Amygdala (tissue), 56 donors: ENCODE measurements at regions not wholly inside any gene's neighbourhood (a gene's known extent, or its start where the extent isn't known, plus 50 kb on each side); places are given as distances from the start of the nearest gene placed in this dataset.

Source experiments
- DNase-seq, 56 donors: peaks; one replicate each; lab custom pipeline; 2025; lab: John Stamatoyannopoulos, UW

DNA sequence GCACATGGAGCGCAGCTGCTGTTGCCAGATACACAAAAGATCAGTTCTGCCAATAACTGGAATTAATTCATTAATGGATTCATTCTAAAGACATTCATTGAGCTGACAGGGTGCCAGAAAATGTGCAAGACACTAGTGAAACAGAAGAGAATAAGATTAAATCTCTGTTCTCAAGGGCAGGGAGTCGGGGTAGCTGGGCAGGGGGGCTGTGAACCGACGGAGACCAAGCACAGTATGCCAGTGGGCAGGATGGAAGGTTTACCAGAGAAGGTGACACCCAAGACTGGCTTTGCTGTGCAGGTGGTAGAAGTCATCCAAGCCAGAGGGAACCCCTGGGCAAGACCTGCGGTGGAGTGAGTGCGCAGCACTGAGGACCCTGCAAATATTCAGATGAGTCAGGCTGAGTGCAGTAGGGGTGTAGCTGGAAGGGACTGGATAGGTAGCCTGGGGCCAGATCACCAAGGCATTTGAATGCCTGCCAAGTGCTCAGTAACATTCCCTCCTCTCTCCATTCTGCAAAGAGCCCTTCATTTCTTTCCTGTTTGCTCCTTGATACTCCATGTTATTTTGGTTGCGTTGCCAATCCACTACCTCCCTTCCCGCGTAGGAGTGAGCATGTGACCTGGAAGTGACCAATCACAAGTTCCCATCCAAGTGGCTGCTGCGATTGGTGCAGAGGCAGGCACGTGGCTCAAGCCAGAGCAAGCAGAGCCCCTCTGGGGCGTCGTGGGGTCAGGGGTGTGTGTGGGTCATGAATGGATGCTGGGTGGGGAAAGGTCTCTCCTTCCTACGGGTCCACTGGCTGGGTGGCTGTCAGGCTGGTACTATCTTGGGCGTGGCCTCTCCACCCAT, 413.1 kb downstream of the PTPRU start:
- no peak for DNase-seq

DNA sequence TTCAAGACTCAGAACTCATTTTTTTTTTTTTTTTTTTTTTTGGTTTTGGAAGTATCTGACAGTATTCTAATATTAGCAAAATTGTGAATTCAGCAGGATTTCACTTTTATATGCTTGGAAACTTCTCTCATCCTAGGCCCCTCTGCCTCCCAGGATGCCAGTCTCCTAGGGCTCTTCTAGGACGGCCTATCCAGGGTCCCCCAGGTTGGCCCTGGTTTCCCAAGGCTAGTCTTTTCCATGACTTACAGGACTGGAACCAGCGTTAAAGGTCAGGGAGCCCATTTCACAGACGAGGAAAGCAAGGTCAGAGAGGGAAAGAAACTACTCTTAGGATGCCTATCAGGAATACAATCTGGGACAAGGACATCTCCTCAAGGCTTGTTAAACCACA, 412.5 kb downstream of the PTPRU start:
- DNase-seq = no peak

DNA sequence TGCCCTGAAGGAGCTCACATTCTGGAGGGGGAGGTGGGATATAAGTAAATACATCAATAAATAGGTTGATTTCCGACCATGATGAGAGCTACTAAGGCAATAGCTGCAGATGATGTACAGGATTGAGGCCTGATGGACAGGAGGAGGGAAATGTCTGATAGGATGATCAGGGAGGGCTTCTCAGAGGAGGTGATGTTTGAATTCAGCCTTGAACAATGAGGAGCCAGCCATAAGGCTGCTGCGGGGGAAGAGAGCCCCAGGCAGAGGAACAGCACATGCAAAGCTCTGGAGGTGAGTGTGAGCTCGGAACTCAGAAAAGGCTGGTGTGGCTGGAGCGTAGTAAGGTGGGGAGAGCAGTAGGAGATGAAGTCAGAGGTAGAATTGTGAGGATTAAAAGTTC, 411.7 kb downstream of the PTPRU start:
- no peak for DNase-seq

DNA sequence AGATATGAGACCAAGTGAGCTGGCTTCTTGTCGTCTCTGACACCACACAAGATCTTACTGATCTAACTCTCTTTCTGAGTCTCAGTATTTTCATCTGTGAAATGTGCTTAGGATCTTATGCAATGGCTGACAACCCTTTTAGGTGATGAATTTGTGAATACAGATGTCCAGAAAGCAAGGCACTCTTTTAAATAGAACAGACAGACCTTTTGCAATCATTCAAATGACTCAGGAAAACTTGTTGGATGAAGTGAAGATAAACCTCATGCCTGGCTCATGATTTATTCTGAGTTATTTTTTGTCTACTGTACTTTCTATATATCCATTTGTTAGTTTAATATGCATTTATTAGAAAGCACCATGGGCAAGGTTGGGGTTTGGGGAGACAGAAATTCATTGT, 411.3 kb downstream of the PTPRU start:
- DNase-seq = no peak

DNA sequence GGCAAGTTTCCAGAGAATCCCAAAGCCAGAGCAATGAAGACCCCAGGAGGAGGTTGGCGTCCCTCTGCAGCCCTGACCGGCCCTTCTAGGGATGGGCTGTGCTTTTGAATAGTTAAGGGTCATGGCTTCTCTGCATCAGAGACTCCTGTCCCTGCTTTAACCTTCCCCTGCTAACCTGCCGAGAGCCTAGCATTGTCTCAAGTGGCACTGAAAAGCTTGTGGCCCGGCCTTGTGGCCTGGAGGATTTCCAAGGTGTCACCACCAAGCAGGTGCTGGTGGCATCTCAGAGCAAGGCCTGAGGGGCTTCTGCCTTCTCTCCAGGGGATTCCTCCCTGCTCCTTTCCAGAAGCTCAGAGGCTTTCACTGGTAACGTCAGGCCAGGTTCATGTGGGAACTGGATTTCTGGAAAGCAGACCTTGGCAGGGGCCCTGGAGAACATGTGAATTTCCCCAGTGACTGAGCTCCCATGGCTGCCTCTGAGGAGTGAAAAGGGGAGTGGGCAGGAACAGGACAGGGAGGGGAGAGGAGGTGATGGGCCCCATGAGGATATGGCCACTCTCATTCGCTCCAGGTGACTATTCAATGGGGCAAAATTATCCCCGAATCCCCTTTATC, 409.9 kb downstream of the PTPRU start:
- DNase-seq = no peak

DNA sequence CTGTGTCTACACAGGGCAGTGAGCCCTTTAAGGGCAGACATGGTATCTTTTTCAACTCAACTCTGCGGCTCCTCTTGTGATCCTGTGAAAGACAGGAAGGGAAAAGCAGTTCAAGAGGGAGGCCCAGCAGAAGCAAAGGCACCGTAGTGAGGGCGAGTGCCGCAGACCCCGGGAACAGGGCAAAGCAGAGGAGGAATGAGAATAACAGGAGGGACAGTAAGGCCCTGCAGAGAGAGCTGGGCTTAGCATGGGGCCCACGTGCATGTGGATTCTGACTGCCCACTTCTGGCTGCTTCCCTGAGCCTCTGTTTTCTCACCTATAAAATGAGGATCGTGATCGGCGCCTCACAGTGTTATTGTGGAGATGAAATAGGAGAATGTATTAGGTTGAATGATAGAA, 409.3 kb downstream of the PTPRU start:
- DNase-seq = no peak

DNA sequence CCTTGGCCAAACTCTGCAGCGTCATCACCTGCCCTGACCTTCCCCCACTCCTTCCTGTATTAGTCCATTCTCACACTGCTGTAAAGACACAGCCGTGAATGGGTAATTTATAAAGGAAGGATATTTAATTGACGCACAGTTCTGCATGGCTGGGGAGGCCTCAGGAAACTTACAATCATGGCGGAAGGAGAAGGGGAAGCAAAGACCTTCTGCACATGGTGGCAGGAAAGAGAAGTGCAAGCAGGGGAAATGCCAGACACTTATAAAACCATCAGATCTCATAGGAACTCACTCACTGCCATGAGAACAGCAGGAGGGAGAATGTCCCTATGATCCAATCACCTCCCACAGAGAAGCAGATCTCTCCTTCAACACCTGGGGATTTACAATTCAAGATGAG, 408.5 kb downstream of the PTPRU start:
- no peak for DNase-seq

DNA sequence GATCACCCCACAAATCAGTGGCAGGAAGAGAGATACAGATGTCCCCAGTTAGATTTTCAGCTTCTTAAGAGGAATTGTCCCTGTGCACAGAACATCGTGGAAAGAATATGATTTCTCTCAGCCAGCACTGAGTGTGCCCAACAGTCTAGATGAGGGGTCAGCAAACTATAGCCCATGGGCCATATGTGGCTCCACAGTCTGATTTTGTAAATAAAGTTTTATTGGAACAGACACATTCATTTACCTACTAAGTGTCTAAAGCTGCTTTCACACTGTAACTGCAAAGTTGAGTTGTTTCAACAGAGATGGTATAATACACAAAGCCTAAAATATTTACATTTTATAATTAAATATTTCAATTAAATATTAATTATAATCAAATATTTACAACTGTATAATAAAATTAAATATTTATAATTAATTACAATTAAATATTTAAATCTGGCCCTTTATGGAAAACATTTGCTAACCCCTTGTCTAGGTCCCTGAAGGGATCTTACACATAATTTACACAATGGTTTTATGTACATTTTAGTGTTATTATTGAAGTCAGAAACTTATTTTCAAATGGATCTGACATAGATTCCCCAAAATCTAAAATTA, 407.6 kb downstream of the PTPRU start:
- no peak for DNase-seq

DNA sequence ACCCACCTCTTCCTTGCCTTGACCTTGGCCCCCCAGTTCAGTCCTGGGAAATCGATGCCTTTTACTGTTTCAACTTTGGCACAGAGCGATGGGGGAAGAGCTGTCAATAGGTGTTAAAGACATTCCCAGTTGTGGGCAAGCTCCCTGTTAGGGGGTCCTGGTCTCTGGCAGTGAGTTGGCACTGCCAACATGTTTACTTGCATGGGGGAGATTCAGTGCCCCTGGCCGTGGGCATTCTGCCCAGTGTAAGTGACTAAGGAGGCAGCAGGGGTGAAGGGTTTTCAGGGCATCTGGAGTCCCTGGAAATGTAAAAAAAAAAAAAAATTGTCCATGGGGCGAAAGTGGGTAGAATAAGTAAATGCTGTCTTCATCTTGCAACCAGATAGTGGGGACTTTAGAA, 407.0 kb downstream of the PTPRU start:
- DNase-seq = no peak

DNA sequence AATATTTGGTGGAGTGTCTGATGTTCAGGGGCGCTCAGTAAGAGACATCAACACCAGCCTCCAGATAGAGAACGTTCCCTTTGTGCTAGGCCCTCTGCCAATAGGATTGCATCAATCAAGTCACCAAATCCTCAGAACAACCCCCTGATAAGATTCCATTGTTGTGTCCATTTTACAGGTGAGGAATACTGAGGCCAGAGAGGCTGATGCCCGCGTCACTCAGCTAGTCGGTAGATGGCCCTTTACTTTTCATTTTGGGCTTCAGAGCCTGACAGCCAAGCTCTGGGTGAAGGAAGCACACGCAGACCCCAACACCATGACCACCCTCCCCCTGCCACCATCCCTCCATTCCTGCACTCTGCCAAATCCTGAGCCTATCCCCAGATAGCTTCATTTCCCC, 406.2 kb downstream of the PTPRU start:
- DNase-seq = no peak

DNA sequence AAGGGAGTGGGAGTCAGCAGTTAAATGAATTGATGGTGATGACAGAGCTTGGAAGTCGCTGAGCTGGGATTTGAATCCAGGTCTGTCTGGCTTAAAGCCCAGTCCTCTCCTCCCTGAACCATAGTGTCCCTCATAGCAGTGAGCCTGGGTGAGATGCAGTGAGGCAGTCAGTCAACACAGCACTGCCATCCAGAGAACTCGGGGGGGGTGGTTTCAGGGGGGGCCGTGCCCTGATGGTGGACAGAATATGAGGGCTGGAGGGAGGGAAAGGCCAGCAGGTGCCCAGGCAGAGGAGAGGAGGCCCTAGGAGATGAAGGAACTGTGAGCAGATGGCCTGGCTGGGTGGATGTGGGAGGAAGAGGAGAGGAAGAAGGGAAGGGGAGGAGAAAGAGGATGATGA, 405.6 kb downstream of the PTPRU start:
- DNase-seq = no peak

DNA sequence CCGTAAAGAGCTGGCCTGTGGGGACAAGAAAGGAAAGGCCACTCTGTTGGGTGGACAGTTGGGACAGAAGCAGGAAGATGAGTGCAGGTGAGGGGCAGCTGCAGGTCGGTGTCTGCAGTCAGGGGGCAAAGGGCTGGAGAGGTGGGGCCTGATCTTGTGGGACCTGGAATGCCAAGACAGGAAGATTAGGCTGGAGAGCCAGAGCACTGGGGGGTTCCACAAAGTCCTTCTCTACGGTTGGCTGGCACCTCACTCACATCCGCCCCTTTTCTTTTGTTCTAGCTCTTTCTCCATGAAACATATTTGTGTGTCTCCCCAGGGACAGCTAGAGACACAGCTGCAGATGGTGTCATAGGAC, 404.1 kb downstream of the PTPRU start:
- DNase-seq = no peak

DNA sequence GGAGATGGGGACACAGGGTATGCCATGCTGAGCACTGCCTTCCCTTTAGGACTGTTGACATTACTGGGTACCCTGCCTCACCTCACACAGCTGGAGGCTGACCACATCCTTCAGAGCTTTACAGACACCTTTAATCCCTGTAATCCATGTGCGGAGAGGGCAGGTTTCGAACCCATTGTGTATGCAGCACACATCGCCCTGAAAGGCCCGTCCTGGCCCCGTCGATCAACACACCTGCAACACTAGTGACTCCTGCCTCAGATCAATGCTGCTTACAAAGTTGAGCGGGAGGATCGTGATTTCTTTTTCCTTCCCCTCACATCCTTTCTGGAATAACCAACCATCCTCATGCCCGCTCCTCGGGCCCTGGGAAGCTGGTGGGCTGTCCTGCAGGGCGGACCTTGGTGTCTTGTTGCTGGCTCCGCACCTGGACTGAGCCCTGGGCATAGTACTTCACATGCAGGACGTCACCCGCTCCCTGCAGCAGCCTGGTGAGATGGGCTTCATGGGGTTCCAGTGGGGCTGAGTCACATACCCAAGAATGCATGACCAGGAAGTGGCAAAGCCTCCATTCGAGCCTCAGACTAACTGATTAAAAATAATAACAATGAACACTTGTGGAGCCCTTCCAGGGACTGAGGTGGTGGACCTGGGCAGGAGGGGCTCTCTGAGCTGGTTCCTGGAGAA, 403.6 kb downstream of the PTPRU start:
- DNase-seq = no peak

DNA sequence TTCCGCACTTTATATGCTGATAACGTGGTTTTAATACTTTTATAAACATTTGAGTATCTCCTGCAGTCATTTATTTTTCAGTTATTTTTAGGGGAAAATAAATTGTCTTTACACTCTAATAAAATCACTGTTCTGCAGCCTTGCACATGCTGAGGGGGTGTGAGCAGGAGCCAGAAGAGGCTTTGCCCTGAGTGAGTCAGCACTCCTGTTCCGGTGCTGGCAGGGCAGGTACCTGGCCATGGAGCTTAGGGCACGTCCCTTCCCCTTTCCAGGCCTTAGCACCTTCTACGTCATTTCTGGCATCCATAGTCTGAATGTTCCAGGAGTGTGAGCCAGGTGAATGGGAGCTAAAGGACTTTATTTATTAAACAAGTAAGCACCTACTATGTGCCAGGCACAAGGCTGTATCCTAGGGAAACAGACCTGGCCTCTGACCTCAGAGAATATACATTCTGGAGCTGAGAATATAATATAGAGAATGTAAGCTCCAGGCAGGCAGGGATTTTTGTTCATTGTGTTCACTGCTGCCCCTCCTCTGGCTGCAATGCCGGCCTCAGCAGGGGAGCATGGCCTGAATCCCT, 402.9 kb downstream of the PTPRU start:
- DNase-seq = no peak

DNA sequence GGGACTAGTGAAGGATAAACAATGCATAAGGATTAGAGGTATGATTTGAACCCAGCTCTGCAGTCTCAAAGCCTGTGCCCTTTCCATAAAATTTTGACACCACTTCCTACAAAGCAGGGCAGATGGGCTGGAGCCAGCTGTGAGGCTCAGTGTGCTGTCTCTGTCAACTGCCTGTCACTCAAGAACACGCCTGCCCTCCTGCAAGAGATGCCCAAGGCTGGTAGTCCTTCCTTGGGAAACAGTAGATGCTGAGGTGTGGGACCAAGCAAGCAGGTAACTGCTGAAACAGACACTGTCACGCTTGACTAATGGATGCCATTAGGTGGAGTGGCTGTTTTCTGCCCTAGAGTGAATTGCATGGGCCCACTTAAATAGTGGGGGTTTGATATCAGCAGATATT, 402.0 kb downstream of the PTPRU start:
- DNase-seq = no peak

DNA sequence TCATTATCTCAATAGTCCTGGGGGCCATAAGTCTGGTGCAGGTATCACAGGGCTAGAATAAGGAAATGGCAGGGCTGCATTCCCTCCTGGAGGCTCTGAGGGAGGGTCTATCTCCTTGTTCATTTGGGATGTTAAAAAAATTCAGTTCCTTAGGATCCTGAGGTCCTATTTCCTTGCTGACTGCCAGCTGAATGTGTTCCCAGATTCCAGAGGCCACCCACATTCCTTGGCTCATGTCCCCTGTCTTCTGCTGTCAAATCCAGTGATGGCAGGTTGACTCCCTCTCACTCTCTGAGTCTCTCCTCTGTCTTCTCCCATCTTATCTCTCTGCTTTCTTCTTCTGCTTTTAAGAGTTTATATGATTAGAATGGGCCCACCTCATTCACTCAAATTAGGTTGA, 400.6 kb downstream of the PTPRU start:
- no peak for DNase-seq

DNA sequence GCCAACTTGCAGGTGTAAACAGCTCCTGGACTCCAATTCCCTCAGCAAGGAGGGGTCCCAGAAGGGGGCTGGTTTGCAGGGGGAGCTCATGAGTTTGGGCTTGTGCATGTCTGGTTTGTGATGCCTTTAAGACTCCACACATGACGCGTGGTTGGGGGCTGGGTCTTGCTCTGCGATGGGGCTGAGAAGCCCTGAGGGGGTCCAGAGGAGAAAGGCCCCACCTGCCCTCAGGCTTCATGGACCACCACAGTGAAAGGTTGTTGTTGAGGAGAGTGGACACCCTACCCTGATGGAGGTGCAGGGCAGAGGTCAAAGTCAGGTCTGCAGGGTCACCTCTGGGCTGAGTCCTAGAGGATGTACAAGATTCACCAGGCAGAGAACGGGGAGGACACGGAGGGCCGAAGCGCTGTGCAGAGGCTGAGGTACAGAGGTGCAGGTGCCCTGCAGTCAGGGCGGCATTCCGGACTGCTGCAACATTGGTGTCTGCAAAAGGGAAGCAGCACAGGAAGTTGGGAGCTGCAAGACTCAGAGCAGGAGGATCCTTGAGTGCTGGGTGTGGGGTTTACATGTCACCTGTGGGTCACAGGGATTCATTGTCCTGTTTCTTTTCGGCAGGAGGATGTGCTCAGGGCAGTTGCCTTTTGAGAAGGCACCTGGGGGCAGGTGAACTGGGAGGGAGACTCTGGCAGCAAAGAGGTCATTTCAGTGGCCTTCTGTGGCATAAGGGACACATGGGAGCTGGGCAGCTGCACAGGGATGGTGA, 399.4 kb downstream of the PTPRU start:
- DNase-seq = no peak

DNA sequence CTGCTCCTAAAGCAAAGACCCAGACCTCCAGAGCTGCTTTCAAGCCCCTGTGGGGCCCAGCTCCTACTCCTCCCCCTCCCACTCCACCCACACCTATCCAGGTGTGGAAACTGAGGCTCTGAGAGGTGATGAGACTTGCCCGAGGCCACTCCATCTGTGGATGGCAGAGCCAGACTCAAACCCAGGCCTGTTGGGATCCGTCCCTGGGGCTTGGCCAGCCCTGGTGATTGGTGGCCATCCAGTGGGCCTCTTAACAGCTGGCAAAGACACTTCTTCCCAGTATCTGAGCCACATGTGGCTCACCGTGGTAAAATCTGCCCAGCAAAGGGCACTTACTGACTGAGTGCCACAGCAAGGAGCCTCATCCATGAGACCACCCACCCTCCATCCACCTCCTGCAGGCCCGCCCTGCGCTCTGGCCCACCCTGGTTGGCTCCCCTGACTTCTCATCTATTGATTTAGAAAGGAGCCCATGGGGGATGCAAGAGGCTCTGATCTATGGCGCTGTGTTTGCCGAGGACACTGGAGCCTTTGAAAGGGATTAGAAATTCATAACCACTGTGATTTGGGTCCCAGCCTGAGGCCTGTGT, 398.5 kb downstream of the PTPRU start:
- no peak for DNase-seq

DNA sequence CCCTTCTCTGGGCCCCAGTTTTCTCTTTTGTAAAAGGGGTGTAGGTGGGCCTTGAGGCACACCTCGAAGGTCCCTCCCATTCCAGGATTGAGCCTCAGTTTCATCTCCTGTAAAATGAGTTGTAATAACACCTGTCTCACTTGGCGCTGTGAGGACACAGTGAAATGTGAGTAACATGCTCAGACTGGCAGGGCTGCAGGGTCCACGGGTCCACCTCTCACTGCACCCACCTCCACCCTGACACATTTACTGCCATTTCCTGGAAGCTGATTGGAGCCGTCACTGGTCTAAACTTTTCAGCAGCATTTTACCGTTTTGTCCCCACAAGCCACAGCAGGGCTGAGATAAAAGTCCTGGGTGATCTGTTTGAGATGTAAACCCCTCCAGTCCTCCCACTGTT, 398.0 kb downstream of the PTPRU start:
- DNase-seq = no peak

DNA sequence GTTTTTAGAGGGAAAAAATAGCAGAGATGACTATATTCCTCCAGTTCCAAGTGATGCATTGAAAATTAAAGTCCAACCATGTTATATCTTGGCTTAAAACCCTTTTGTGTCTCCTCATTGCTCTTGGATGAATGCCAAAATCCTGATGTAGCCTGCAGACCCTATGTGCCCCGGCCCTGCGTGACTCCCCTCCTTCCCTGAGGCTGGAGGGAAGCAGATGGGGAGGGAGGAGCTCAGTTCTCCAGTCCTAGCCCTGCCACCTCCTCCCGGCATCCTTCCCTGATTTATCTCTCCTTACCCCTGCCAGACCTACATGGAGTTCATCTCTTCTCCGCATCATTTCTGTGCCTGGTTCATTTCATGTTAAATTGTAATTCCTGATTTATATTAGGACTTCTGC, 397.4 kb downstream of the PTPRU start:
- no peak for DNase-seq
